HG02759 (cell line): ENCODE measurements at regions not wholly inside any gene's neighbourhood (a gene's known extent, or its start where the extent isn't known, plus 50 kb on each side); places are given as distances from the start of the nearest gene placed in this dataset.
"Not testable (repeated sequence)": the region's sequence is repeated elsewhere in the genome, so short reads cannot be mapped to it uniquely, and the experiment has no call there.

Experiments
- ATAC-seq: cut with Tn5 transposase; IDR thresholded peaks from one replicate; pipeline ENCODE4 v1.9.1; 2021; ENCODE audit warnings: mild to moderate bottlenecking, moderate library complexity; ENCODE audit not compliant: unreplicated experiment

DNA sequence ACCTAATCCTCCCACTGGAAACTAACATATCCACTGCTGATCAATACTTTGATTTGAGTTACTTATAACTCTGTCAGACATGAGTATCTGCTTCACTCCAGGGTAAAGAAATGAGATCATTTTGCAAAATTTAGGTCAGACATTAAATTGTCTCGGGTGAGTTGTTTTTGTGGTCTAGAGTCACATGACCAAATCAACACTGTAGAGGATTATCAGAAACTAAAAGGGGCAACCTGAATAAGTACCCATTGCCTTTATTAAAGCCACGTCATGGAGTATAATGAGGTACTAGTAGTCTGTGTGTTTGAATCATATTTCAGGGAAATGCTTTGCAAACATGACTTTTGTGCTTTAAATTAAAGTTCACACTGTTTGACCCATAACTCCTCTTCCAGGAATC lies 107.7 kb upstream of the ADO start:
- no peak for ATAC-seq

GRCh38 chr10:62699148-62699547 lies 105.4 kb upstream of the ADO start:
- ATAC-seq: no peak

DNA sequence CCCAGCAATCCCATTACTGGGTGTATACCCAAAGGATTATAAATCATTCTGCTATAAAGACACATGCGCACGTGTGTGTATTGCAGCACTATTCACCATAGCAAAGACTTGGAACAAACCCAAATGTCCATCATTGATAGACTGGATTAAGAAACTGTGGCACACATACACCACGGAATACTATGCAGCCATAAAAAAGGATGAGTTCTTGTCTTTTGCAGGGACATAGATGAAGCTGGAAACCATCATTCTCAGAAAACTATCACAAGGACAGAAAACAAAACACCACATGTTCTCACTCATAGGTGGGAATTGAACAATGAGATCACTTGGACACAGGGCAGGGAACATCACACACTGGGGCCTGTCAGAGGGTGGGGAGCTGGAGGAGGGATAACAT lies 100.4 kb upstream of the ADO start:
- not testable (repeated sequence) for ATAC-seq

GRCh38 chr10:62705789-62706188 lies 98.7 kb upstream of the ADO start:
- no peak for ATAC-seq

- ATAC-seq: peak; percentile 57
Measured at GRCh38 chr10:62707810-62708209, 96.7 kb upstream of the ADO start.

GRCh38 chr10:62708569-62708968 lies 96.0 kb upstream of the ADO start:
- ATAC-seq: peak; percentile 53

- no peak for ATAC-seq
Measured at GRCh38 chr10:62709200-62709599, 95.3 kb upstream of the ADO start.

- peak; percentile 46 for ATAC-seq
Measured at GRCh38 chr10:62710182-62710581, 94.3 kb upstream of the ADO start.

GRCh38 chr10:62715383-62715782 lies 89.1 kb upstream of the ADO start:
- no peak for ATAC-seq

- no peak for ATAC-seq
Measured at GRCh38 chr10:62718585-62718984, 85.9 kb upstream of the ADO start.

DNA sequence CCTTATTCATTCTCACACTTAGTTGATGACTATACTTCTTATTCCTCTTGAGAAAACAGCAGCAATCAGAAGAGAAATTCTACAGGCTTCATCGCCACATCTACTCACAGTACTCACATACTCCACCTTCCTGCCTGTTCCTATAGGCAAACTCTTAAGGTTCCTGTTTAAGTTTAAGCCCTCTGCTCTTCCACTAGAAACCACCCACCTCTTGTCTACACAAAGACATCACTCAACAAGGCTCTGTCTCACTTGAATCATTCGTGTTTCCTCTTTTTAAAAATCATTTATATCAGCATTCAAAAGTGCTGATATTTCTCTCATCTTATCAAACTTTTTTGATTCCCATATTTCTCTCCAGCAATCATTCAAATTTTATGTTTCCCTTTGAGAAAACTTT lies 85.5 kb upstream of the ADO start:
- ATAC-seq: no peak

GRCh38 chr10:62721687-62722086 lies 82.8 kb upstream of the ADO start:
- no peak for ATAC-seq

- no peak for ATAC-seq
Measured at GRCh38 chr10:62723375-62723774, 81.1 kb upstream of the ADO start.

DNA sequence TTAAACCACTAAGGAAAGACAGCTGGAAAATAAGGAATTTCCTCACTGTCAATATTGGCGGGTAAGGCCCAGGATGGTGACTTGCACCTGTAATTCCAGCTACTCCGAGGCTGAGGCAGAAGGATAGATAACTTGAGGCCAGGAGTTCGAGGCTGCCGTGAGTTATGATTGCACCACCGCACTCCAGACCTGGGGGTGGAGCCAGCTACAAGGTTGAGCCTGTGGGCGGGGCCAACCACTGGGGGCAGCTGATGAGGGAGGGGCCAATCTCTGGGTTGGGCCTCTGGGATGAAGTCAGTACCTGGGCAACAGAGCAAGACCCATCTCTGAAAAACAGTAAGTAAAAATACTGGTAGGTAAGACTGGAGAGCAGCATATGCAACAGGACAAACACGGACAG lies 80.1 kb upstream of the ADO start:
- no peak for ATAC-seq

DNA sequence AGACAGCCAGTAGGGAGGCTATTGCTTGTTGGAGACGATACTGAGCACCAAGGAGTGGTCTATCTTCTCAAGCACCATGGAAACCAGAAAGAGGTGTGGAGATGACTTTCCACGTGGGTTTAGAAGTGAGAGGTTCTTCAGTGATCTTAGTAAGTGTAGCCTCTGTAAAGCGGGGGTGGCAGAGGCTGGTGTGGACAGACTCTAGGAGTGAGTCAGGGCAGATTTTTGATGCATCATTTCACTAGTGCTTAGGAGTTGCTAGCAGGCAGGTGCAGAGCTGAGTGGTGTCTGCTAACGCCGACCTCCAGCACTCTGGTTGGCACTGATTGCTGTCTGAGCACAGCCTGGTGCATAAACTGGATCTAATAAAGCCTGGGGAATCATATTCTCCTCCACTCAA lies 78.4 kb upstream of the ADO start:
- peak; percentile 98 for ATAC-seq

DNA sequence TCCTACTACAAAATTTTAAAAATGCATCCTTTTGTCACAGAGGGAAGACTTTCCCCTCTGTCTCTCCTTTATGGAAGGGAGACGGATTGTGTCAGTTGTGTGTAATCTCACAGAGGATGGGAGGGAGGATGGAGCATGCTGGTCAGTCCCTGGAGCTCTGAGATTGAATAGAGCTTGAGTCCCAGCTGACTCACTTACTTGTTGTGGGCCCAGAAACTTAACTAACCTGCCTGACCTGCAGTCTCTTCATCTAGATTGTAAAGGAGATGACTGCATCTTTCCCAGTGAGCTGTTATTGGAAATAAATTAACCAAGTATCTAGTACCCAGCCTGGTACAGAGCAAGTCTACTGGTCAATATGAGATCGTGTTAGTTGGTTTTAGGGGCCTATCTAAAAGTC lies 77.9 kb upstream of the ADO start:
- no peak for ATAC-seq

GRCh38 chr10:62727934-62728333 lies 76.6 kb upstream of the ADO start:
- no peak for ATAC-seq

GRCh38 chr10:62728479-62728878 lies 76.0 kb upstream of the ADO start:
- ATAC-seq: no peak

DNA sequence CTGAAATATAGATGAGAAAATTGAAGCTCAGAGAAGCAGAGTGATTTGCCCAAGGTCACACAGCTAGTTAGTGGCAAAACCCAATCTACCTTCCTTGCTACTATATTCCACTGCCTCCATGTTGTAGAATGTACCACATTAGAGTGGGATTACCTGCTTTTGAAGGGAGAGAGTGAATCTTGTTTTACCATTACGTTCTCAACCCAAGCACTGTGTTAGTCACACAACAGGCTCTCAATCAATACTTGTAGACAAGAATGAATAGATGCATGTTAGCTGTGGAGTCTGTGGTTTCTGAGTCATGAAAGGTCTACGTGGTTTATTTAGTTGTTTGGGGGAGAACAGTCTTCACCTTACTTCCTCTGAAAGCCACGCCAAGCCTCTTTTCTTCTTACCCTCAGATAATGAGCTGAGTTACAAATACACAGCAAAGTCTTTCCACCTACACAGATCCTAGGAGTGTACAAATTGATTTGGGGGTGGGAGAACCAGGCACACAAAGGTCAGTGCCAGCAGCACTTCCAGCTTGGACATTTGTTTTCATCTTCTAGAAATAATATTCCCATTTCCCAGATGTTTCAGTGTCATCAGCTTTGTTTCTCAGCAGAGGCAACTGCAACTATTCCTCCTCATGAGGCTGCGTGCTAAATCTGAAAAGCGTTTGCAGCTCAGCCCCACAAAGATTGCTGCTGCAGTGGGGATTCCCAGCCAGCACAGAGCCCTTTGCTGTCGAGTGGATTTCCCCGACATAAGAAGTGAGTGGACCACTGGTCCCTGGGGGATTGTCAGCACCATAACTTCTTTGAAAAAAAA lies 71.5 kb upstream of the ADO start:
- ATAC-seq: peak; percentile 77

DNA sequence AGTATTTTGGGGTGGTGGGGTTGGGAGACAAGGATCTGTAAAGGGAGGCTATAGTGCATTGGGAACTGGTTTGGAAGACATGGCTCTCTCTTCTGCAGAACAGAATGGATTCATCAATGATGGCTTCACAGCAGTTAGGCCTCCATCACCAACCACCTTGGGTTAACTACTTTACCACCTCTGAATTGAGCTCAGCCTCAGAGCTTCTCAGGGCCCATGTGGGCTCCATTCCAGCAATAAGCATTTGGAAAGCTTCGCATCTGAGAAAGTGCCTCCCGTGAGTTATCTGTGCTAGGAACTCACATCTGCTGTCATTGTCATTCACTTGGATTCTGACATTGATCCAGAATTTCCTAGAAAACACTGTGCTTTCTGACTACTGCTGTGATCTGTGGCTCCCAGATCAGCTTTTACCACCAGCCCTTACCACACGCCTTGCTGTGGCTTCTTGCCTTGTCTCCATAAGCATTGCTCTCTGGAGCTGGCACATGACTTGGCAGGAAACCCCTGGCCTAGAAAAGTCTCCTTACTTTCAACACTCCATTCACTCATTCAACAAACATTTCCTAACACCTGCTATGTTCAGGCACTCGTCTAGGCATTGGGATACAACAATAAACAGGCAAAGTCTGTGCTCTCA lies 70.7 kb upstream of the ADO start:
- peak; percentile 3 for ATAC-seq

- no peak for ATAC-seq
Measured at GRCh38 chr10:62734781-62735463, 69.6 kb upstream of the ADO start.
